OCI-LY1 (cell line): ENCODE measurements at regions not wholly inside any gene's neighbourhood (a gene's known extent, or its start where the extent isn't known, plus 50 kb on each side); places are given as distances from the start of the nearest gene placed in this dataset.

Experiments used
- CTCF ChIP-seq: fragments of 200-600 bp; sonication (generic), shearing (Covaris generic); IDR thresholded peaks from 2 replicates; pipeline ENCODE4 v1.5.1; 2017; ENCODE audit warnings: mild to moderate bottlenecking, antibody characterized with exemption, low read length, moderate library complexity, mixed read lengths
- EZH2 ChIP-seq: fragments of 200-600 bp; sonication (generic), shearing (Covaris generic); IDR thresholded peaks from 2 replicates; pipeline ENCODE4 v1.8.0; 2017; ENCODE audit warnings: borderline replicate concordance, mixed run types, mild to moderate bottlenecking, antibody characterized with exemption, low read length, moderate library complexity, mixed read lengths

DNA sequence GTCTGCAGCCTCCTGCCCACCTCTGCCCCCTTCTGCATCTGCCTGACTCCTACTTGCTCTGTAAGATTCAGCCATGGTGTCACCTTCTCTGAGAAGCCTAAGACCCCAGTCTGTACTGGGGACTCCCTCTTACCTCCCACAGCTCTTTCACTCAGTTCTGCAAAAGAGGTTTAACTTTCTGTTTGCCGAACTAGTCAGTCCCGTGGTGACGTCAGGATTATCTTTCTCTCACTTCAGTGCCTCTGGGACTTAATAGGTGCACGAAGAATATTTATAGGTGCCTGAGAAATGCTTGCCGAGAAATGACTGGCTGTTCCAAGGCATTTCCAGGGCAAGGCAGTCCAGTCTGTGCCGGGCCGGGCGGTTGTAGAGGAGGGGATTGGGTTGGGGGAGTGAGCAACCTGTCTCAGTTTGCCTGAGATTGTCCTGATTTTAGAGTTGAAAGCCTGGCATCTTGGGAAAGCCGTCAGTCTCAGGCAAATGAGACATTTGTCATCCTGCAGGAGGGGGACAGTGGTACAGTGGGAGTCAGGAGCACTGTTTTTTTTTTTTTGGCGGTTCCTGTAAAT, 227.5 kb upstream of the NPVF start:
- TF ChIP-seq EZH2 (no peak), CTCF (no peak)
